ENCODE measurements at regions not wholly inside any gene's neighbourhood (a gene's known extent, or its start where the extent isn't known, plus 50 kb on each side); places are given as distances from the start of the nearest gene placed in this dataset.

DNA sequence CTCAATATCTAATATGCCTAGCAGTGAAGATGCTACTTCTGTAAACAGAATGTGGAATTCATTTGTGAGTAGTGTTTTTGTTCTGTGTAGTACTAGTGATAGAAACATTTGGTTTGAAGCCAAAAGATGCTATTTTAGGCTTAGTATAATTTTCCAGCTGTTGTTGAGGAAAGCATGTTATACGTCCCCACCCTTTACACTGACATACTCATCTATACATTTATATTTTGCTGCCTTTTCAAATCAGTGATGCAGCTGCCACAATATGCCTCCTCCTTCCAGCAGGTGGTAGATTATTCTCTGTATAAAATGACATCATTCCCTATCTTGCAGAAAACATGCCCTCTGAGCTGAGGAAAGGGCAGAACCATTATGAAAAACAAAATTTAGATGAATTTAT is 1217.6 kb upstream of the GJE1 start:
- DNase-seq (ENCODE audit: low read depth, low spot score) = no peak

DNA sequence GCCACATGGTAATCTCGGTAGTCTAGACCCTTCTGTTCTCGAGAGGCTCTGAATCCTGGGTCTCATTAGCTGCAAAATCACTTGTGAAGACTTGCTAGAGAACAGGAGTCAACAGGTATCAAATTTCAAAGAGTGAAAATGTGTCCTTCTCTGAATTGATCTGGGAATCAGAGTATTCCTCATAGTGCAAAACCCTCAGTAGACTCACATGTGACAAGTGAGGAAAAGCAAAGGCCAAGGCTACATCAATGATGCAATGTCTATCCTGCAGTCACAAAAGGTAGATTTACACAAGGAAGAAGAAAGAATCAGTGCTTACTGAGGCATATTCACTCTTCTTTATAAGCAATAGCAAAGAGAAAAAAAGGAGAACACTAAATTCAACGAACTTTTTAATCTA is 1220.0 kb upstream of the GJE1 start:
- no peak for DNase-seq (ENCODE audit: low read depth, low spot score)

DNA sequence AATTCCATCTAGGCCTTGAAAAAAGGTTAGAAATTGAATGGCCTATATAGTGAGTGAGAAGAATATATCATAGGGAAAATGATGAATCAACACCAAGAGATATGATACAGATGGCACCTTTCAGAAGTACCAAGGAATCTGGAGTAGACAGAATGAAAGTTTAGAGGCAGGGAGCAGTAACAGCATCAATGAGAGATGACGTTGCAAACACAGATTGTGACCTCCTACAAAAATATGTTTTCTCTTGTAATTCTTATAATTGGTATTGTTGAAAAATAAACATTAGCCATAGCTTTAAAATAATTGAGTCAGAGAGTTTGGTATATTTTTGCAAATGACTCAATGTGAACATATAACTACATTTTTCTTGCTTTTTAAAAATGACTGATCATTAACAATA is 1223.1 kb upstream of the GJE1 start:
- no peak for DNase-seq (ENCODE audit: low read depth, low spot score)

DNA sequence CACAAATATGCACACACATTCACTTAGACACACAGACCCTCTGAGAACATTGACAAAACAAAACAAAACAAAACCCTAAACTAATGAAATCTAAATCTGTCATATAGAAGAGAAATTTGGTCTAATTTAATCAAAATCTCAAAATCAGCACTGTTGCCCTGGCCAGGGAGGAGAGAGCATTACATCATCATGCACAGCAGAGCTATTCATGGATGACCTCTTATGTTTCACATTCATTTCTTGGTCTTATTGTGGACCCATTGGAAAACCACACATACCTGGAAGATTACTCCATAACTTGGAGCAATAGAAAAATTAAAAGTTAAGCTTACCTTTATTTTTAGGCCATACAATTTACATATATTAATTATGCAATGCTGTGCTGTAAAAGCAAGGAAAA is 1223.6 kb upstream of the GJE1 start:
- DNase-seq (ENCODE audit: low read depth, low spot score) = no peak

DNA sequence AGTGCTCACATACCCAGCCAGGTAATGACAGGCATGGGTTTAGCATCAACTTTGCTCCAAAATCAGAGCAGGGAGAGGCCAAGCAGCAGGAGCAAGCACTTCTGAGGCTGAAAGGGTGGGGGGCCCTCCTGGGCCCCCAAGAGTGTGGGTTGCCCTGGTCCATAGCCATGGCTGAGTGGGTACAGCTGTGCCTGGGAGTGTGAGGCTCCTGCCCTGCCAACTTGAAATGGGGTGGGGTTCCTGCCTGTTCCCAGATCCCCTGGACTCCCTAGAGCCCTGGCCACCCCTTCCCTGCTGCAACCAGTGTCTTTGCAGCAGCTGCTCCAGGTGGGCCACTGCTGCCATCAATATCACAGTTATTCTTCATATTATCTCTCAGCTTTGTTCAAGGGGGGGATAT is 1224.2 kb upstream of the GJE1 start:
- DNase-seq (ENCODE audit: low read depth, low spot score) = no peak

DNA sequence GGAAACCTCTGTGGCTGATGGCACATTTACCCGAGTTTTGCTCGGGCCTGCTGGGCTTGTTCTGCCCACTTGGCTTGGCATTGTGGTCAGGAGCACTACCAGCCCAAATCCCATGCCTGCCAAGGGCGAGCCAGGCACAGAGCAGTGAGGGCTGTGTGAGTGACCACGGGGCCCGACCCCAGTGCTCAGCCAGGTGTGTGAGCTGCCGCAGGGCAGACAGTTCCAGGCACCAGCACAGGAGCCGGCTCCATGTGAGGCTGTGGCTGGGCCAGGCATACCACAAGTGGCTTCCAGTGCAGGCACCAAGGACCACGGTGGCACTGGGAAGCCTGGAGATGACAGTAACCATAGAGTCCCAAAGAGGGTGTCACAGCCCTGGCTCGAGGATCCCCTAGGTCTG is 1225.5 kb upstream of the GJE1 start:
- DNase-seq (ENCODE audit: low read depth, low spot score) = no peak

DNA sequence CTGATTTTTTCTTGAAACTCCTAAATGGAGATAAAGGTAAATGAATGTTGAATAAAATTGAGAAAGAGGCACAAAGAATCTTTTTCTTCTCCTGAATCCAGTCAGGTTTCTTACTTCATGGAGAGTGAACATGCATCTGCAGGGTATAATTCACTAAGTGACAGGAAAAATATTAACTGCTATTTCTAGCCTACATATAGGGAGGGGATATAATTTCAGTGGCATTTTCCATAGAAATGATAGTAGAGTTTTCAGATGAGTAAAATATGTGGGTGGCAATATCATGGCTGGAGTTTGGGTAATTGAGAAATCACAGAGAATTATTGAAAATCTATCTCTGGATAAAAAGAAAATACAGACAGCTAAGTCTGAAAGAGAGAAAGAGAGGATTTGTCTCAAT is 1227.0 kb upstream of the GJE1 start:
- DNase-seq (ENCODE audit: low read depth, low spot score) = no peak

DNA sequence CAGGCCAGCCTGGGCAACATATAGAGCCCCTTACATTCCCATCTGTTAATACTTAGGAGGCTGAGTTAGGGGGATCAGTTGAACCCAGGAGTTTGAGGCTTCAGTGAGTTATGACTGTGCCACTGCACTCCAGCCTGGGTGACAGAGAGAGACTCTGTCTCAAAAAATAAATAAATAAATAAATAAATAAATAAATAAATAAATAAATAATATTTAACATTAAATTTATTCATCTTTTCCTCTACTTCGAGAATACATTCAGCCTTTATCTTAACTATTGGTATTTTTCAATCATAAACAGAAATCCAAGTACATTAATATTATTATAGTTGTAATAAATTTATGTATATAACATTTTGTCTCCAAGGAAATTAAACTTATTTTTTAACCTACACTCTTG is 1227.7 kb upstream of the GJE1 start:
- DNase-seq (ENCODE audit: low read depth, low spot score) = no peak

DNA sequence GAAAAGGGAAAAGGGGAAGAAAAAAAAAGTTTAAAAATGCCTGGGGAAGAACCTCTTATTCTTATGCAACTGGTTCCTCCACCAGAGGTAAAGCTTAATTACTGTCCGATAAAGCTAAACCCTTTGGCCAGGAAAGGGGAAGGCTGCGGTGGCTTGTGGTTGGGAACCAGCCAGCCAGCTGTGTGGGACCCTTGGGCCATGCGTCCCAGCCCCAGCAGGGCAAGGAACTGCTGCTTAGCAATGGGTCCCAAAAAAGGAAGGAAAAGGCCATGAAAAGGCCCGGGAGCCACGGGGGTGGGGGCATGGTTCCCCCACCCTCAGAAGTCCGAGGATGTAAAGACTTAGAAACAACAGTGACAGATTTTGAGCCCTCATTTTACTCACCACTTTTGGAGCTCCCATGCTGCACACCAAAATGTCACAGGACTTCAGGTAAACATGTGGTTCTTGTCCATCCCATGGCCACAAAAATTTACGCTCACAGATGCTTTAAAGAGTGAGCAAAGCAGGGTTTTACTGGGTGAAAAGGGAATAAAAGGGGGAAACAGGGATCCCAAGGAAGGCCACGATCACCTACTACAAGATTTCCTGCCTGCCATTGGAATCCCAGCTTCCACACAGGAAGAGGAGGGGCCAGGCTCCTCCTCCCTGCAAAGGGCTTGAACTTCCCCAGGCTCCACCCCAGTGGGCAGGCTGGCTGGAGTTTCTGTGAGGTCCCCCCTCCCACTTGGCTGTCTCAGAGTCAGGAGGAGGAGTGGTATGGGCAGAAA is 1234.7 kb upstream of the GJE1 start:
- no peak for DNase-seq (ENCODE audit: low read depth, low spot score)

DNA sequence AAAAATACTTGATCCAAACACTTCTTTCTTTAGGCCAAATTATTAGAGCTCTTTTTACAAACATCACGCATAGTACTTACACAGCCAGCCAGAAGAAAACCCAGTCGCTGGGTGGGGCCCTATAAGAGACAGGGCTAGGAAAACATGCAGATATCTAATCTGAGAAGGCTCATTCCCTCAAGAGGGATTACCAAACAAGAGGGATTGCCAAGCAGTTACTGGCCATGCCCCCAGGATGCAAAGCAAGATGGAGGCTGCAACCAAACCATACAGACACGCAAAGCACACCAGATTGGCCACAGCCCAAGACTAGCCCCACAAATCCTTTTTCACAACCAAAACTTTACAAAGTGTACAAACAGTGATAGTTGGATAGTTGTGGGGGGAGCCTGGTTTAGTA is 1235.4 kb upstream of the GJE1 start:
- DNase-seq (ENCODE audit: low read depth, low spot score) = no peak

DNA sequence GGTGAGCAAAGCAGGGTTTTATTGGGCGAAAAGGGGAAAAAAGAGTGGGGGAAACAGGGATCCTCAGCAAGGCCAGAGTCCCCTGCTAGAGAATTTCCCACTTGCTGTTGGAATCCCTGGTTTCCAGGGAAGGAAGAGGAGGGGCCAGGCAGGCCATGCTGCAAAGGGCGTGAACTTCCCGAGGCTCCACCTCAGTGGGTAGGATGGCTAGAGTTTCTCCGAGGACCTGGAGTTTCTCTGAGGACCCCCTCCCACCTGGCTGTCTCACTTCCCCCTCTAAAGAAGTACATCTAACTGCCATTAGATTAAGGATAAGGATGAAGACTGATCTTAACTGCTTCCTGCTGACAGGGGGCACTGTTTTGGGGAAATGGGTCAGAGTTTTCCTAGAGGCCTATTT is 1239.3 kb upstream of the GJE1 start:
- DNase-seq (ENCODE audit: low read depth, low spot score) = no peak

DNA sequence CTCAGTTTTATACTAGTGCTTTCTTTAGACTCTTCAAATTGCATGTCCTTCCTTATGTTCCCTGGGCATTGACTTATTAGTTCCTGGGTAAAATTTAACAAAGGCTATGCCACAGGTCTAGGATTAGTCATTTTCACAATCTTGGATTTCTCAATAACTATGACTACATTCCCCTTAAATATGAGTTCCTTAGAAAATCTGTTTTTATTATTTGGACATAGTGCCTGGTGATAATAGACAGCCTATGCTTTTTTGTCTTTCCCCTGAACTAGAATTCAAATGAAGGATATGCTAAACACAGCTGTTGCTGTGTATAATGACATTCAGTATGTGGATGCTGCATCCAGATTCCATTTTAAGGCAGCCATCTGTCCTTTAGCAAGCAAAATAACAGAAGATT is 1252.8 kb upstream of the GJE1 start:
- no peak for DNase-seq (ENCODE audit: low read depth, low spot score)

DNA sequence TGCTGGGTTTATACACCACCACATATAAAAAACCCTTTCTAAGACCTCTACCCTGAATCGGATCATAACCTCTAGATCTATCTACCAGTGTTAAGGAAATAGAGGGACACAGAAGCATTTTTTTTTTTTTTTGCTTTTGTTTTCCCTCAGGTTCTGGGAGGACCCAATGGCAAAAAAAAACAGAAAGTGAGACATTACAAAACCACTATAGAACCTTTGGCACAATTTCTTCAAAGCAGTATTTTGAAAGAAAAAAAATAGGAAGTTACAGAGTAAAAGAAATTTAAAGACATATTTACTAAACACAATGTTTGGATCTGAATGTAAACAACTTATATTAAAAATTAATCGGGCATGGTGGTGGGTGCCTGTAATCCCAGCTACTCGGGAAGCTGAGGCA is 1258.7 kb upstream of the GJE1 start:
- DNase-seq (ENCODE audit: low read depth, low spot score) = no peak

DNA sequence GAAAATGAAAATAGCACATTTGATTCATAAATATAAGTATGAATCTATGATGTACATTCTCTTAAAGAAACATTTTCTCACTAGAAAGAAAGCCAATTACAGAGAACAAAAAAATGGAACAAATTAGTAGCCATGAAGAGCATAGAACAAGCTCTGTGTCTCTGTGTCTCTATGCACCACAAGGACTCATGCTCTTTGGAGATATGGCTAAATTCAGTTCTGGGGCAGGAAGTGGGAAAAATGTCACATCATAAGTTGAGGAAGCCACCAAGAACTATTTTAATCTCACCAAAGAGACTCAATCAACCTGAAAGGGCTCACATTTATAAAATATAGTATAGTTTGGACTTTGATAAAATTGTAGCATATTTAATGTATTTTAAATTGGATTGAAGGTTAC is 1259.8 kb upstream of the GJE1 start:
- DNase-seq (ENCODE audit: low read depth, low spot score) = no peak

DNA sequence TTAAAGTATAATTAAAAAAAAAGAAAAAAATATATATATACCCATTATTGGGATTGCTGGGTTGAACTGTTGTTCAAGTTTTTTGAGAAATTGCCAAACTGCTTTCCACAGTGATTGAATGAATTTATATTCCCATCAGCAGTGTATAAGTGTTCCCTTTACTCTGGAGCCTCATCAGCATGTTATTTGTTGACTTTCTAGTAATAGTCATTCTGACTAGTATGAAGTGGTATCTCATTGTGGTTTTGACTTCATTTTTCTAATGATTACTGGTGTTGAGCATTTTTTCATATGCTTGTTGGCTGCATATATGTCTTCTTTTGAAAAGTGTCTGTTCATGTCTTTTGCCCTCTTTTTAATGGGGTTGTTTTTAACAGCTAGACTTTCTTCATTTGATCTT is 1260.8 kb upstream of the GJE1 start:
- DNase-seq (ENCODE audit: low read depth, low spot score) = no peak

DNA sequence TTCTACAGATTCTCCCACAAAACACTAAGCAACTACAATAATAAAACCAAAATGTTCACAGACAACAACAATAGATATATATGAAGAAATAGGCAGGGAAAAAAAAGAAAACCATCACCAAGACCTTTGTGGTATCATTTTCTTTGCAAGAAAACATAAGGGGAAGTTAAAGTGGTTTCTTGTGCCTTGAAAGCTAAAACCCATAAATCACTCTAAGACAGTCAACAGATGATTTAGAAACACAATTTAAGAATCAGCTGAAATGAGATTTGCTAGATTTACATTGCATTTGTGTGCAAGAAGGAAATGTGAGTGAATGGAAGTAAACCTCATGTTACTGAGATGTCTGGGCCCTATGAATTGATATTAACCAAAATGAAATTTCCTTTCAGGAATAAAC is 1265.4 kb upstream of the GJE1 start:
- DNase-seq (ENCODE audit: low read depth, low spot score) = no peak

DNA sequence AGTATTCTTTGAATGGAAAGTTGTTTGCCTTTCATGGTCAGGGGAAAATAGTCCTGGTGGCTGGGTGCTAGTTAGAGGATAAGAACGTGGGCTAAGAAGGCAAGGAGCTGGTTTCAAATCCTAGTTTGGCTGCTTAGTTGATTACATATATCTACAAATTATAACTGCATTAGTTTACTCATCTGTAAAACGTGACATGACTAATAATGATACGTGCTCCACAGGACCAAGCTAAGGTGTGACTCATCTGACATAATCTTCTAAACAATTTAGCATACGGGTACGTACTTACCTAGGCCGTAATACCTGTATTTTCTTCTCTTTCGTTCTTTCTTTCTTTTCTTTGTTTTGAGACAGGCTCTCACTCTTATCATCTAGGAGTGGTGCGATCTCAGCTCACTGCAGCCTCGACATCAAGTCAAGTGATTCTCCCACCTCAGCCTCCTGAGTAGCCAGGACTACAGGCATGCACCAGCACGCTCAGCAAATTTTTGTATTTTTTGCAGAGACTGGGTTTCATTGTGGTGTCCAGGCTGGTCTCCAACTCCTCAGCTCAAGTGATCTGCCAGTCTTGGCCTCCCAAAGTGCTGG is 1274.2 kb upstream of the GJE1 start:
- DNase-seq (ENCODE audit: low read depth, low spot score) = no peak

DNA sequence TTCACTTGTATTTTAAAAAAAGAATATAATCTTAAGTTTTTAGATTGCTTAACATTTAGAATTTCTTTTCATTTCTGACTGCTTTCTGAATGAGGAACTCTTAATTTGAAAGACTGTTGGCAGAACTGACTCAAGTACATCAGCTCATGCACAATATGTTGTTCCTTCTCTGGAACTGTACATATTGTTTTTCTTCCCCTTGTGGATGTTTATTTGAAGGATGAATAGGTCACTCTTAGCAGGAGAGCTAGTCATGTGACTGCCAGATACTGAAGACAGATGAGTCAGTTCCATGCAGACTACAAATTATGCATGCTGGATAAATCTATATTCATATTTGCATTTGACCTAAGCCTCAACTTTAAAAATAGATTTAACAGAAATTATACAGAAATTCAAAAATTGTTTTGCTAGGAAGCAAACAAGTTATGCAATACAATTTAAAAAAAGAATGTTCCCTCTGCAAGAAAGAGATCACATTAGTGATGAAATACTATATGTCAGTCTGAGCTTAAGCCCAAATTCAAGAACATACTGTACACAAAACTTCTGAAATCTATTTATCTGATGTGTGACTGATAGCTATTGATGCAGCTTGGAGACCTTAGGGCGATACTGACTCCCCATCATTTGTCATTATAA is 1274.9 kb upstream of the GJE1 start:
- DNase-seq (ENCODE audit: low read depth, low spot score) = no peak

DNA sequence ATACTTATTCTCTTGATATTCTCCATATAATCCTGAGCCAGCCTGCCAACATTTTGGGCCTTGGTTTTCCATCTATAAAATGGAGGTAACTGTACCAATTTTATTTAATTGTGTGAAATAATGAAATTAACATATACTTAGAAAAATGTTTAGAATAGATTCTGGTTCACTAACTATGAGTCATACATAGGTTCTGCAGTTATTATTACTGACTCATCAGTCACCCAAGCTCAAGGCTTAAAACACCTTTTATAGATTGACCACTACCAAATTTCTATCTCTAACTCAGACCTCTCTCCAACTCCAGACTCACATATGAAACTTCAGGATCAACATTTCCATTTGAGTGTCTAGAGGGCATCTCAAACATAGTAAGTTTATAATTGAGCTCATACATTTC is 1277.2 kb upstream of the GJE1 start:
- DNase-seq (ENCODE audit: low read depth, low spot score) = no peak

DNA sequence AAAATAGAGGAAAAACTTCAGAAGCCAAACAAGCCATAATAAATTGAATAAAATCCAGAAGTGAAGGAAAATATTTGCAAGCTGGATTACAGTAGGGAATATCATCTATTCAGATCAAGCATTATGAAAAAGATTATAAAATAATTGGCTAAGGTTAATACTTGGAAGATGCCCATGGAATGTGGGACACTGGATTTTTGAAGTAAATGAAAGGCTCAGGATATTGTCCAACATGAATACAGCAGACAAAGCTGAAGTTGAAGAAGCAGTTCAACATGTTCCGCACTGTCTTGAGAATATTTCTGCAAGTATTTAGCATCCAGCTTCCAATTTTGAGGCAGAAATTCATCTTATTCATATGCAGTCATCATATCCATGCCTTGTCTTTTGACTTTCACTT is 1278.4 kb upstream of the GJE1 start:
- DNase-seq (ENCODE audit: low read depth, low spot score) = no peak

DNA sequence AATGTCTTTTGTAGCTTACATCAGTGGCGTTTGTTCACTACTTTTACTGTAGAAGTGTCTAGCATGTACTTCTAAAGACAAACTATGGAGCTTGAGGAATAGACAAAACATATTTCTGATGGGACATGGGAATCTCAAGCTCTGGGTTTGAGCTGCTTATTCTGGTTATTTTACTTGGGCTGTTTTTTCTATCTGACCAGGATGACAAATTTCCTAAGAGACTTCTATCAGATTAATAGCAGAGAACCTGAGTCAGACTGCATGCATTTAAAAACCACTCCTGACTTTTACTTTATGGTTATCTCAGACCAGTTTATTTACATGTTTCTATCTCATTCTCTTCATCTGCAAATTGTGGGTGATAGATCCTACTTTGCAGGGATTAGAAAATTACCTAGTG is 1282.3 kb upstream of the GJE1 start:
- DNase-seq (ENCODE audit: low read depth, low spot score) = no peak

DNA sequence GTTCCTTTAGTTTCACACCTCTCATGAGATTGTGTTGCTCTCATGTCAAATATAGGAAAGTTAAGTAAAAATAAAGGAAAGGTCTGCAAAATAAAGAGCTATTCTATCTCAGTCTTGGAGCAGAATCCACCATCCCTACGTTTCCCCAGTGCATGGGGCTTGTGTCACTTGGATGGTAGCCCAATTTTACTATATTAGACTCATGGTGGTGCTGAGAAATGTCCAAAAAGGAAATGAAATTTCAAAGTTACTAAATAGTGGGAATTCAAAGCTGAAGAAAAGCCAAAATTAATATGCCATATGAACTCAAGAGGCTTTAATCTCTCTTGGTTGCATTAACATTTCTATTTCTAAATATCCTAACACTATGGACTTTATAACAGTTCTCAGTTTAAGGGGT is 1283.3 kb upstream of the GJE1 start:
- DNase-seq (ENCODE audit: low read depth, low spot score) = no peak

DNA sequence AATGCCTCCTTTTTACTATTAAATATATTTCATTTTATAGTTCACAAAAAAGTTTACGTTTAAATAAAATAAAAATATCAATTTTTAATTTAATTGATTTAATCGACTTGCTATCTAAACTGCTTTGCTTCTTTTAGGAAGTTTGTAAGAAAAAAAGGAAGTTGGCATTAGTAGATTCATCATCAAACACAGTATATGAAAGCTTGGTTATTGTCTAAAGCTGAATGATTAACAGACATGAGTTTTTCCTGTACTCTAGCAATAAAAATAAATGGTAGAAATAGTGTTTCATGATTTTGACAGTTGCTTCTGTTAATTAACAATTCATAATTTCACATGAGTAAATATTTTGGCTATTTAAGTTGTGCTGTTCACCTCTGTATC is 1285.5 kb upstream of the GJE1 start:
- DNase-seq (ENCODE audit: low read depth, low spot score) = no peak
